Ovary (tissue), 7 donors: ENCODE measurements at regions not wholly inside any gene's neighbourhood (a gene's known extent, or its start where the extent isn't known, plus 50 kb on each side); places are given as distances from the start of the nearest gene placed in this dataset.

Source experiments
- DNase-seq, 5 donors: peaks; one replicate each; pipeline ENCODE4 v3.0.0-alpha.2; 2019 to 2020
- H3K27ac ChIP-seq, 2 donors: fragments of 200-600 bp; one replicate each; pipeline versions ENCODE4 v1.5.1 to v1.8.0; 2019 to 2022
- H3K27me3 ChIP-seq: fragments of 200-600 bp; one replicate; pipeline ENCODE4 v1.8.0; 2022
- H3K36me3 ChIP-seq: fragments of 200-600 bp; sonication (generic); one replicate; pipeline ENCODE4 v1.5.1; 2019
- H3K4me1 ChIP-seq: one replicate; pipeline ENCODE4 v1.8.1; 2013; ENCODE audit warnings: mild to moderate bottlenecking, moderate library complexity; ENCODE audit not compliant: insufficient read depth
- H3K4me3 ChIP-seq: fragments of 200-600 bp; sonication (generic); one replicate; pipeline ENCODE4 v1.5.1; 2017
- H3K9me3 ChIP-seq, 2 donors: fragments of 200-600 bp in 1 of 2; sonication (generic) in 1 of 2; one replicate each; pipeline versions ENCODE4 v1.5.1 to v1.8.1; 2013 to 2019; ENCODE audit warnings: mild to moderate bottlenecking in 1 of 2, moderate library complexity in 1 of 2
- CTCF ChIP-seq, 3 donors: fragments of 450-650 bp in 2 of 3; fragments of 200-600 bp in 1 of 3; IDR thresholded peaks; one replicate each; pipeline versions ENCODE4 v1.5.1 to v1.8.0; 2016 to 2022; ENCODE audit warnings: antibody characterized with exemption in 3 of 3, mild to moderate bottlenecking in 1 of 3
- EP300 ChIP-seq: sonication (generic); formaldehyde crosslinking; IDR thresholded peaks from one replicate; pipeline ENCODE4 v1.6.1; 2017; ENCODE audit warnings: antibody characterized with exemption
- POLR2A ChIP-seq: fragments of 450-650 bp; IDR thresholded peaks from one replicate; pipeline ENCODE4 v1.6.1; 2017; ENCODE audit warnings: antibody characterized with exemption, mild to moderate bottlenecking, moderate library complexity
- WGBS, 3 donors: extraction: QIAGEN DNeasy Blood & Tissue Kit in 1 of 3; methylation state at CpG; one replicate each; pipeline versions ENCODE4 v1.1.5 to v1.1.7; 2013 to 2017; 5-methylcytosine and 5-hydroxymethylcytosine counted together
- intact Hi-C, 4 donors: fragments of 100-400 bp; cut with DNase I; formaldehyde crosslinking; loops; one replicate each; pipeline versions ENCODE4 v1.11.0 to v1.15.1; 2022 to 2023
- donor health status: DM: no; HTN: no; CAD: no; lungs with moderate emphysema.
- donor health status: DM: no; HTN: no; CAD: no.
- donor health status: Bipolar disorder and iron deficiency.
- donor health status: DM: no; HTN: no; CAD: no.
- donor health status: DM: yes; HTN: yes; CAD: no.

GRCh38 chr5:164593982-164594381, 1088.6 kb downstream of the MAT2B start:
- intact Hi-C loops = no loop called here
- H3K27me3 ChIP-seq = no peaks in the 10 kb centered on the region
- H3K36me3 ChIP-seq = no peaks in the 10 kb centered on the region
- no peak for DNase-seq
- no peak overlapping the region for H3K4me3 ChIP-seq
- H3K9me3 ChIP-seq = no peaks in the 10 kb centered on the region
- H3K27ac ChIP-seq = no peak overlapping the region
- TF ChIP-seq CTCF (IDR thresholded peaks at IDR 0.05) (no peak), EP300 (no peak), POLR2A (no peak)
- no peaks in the 10 kb centered on the region for H3K4me1 ChIP-seq

- Histone ChIP-seq H3K4me1 (no peaks in the 10 kb centered on the region), H3K9me3 (no peaks in the 10 kb centered on the region), H3K27me3 (no peaks in the 10 kb centered on the region), H3K27ac (no peak overlapping the region), H3K36me3 (no peaks in the 10 kb centered on the region), H3K4me3 (no peak overlapping the region)
- 55 to 58% (median 57%) methylated on average over 5 of the region's 5 CpGs for WGBS, 3 donors
- TF ChIP-seq CTCF (IDR thresholded peaks at IDR 0.05) (no peak), EP300 (no peak), POLR2A (no peak)
- no peak for DNase-seq
- intact Hi-C loops = no loop called here
Observed at GRCh38 chr5:164597293-164597900, 1092.0 kb downstream of the MAT2B start.

GRCh38 chr5:164600274-164600673, 1094.9 kb downstream of the MAT2B start:
- no peaks in the 10 kb centered on the region for H3K9me3 ChIP-seq
- no peaks in the 10 kb centered on the region for H3K36me3 ChIP-seq
- DNase-seq = no peak
- H3K4me1 ChIP-seq = no peaks in the 10 kb centered on the region
- WGBS, 3 donors = 18 to 29% (median 21%) methylated on average over 2 of the region's 2 CpGs
- TF ChIP-seq POLR2A (no peak), EP300 (no peak)
- no peak overlapping the region for H3K4me3 ChIP-seq
- intact Hi-C loops = no loop called here
- H3K27me3 ChIP-seq = no peaks in the 10 kb centered on the region
- H3K27ac ChIP-seq = no peak overlapping the region

DNA sequence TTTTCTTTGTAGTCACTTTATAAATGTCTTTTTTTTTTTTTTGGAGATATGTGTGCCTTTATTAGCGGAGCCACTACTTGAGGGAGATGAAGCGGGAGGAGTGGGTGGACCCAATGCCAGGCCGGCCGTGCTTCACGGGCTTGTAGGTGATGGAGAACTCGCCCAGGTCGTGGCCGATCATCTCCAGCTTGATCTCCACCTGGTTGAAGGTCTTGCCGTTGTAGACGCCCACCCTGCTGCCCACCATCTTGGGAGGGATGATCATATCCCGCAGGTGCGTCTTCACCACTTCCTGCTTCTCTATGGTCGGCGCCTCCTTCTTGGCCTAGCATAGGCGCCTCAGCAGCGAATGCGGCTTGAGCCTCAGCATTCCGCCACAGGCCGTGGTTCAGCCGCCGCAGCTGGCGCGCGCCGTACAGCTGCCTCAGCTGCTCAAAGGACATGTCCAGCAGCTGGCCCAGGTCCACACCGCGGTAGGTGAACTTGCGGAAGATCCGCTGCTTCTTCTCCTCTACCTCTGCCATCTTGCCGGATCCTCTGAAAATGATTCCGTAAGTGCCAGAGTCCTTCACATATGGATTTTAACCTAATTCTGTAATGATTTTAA, 1095.6 kb downstream of the MAT2B start:
- intact Hi-C loops = no loop called here
- TF ChIP-seq EP300 = no peak
- no peak for TF ChIP-seq POLR2A
- no peak for TF ChIP-seq CTCF (IDR thresholded peaks at IDR 0.05)
- 95 to 98% (median 98%) methylated on average over 31 of the region's 31 CpGs for WGBS, 3 donors
- Histone ChIP-seq H3K27ac (no peak overlapping the region), H3K9me3 (no peaks in the 10 kb centered on the region), H3K4me3 (no peak overlapping the region), H3K36me3 (no peaks in the 10 kb centered on the region), H3K4me1 (no peaks in the 10 kb centered on the region), H3K27me3 (no peaks in the 10 kb centered on the region)
- DNase-seq = no peak

GRCh38 chr5:164608507-164608906, 1103.1 kb downstream of the MAT2B start:
- Histone ChIP-seq H3K4me1 (no peaks in the 10 kb centered on the region), H3K27ac (no peak overlapping the region), H3K9me3 (no peaks in the 10 kb centered on the region), H3K4me3 (no peak overlapping the region), H3K36me3 (no peaks in the 10 kb centered on the region), H3K27me3 (no peaks in the 10 kb centered on the region)
- intact Hi-C loops = no loop called here
- TF ChIP-seq CTCF (IDR thresholded peaks at IDR 0.05) (no peak), EP300 (no peak), POLR2A (no peak)
- 95 to 99% (median 96%) methylated on average over 4 of the region's 4 CpGs for whole genome bisulfite sequencing, 3 donors
- no peak for DNase-seq
